Glutamatergic neuron (in vitro differentiated cells): ENCODE measurements at regions not wholly inside any gene's neighbourhood (a gene's known extent, or its start where the extent isn't known, plus 50 kb on each side); places are given as distances from the start of the nearest gene placed in this dataset.

Experiments
- DNase-seq: peaks from one replicate; pipeline ENCODE4 v3.0.0; 2022
- H3K27ac Mint-ChIP-seq: one replicate; pipeline ENCODE4 v1.8.0; 2020; ENCODE audit warnings: mild to moderate bottlenecking, mixed read lengths, inconsistent platforms; ENCODE audit not compliant: unreplicated experiment
- H3K27me3 Mint-ChIP-seq: one replicate; pipeline ENCODE4 v1.8.0; 2020; ENCODE audit warnings: mild to moderate bottlenecking, moderate library complexity, mixed read lengths, inconsistent platforms; ENCODE audit not compliant: unreplicated experiment
- H3K36me3 Mint-ChIP-seq: one replicate; pipeline ENCODE4 v1.8.0; 2020; ENCODE audit warnings: mild to moderate bottlenecking, mixed read lengths, inconsistent platforms; ENCODE audit not compliant: unreplicated experiment
- H3K4me1 Mint-ChIP-seq: one replicate; pipeline ENCODE4 v1.8.0; 2020; ENCODE audit warnings: mild to moderate bottlenecking, low read depth, mixed read lengths, inconsistent platforms; ENCODE audit not compliant: unreplicated experiment
- H3K4me3 Mint-ChIP-seq: one replicate; pipeline ENCODE4 v1.8.0; 2020; ENCODE audit warnings: mild to moderate bottlenecking, mixed read lengths, inconsistent platforms; ENCODE audit not compliant: unreplicated experiment
- H3K9me3 Mint-ChIP-seq: one replicate; pipeline ENCODE4 v1.8.0; 2020; ENCODE audit warnings: mild to moderate bottlenecking, moderate library complexity, mixed read lengths, inconsistent platforms; ENCODE audit not compliant: unreplicated experiment
- CTCF ChIP-seq: fragments of 200-600 bp; sonication (generic); IDR thresholded peaks from one replicate; pipeline ENCODE4 v1.5.0; 2021; ENCODE audit not compliant: partially characterized antibody, unreplicated experiment

DNA sequence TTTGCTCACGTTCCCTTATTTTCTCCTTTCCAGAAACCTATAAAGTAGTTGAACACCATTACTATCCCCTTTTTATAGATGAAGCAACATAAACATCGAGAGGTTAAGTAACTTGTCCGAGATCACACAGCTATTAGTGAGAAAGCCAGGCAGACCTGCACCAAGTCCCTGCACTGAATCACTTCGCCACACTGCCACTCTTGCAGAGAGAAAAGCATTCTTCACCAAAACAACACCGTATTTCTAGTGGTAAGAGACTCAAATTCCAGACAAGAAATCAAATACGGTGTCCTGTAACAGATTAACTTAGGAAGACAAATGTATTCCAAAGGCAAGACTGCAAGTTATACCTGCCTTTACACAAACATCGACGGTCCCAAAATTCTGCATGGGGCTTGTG lies 82.0 kb upstream of the DMRT1 start:
- H3K36me3 Mint-ChIP-seq: no peaks in the 10 kb centered on the region
- H3K4me3 Mint-ChIP-seq: no peak overlapping the region
- no peaks in the 10 kb centered on the region for H3K4me1 Mint-ChIP-seq
- peaks cover 8% of the 10 kb centered on the region for H3K27me3 Mint-ChIP-seq
- H3K9me3 Mint-ChIP-seq: peaks cover 5% of the 10 kb centered on the region
- no peak for TF ChIP-seq CTCF
- no peak overlapping the region for H3K27ac Mint-ChIP-seq
- no peak for DNase-seq

GRCh38 chr9:759983-760736 lies 81.3 kb upstream of the DMRT1 start:
- no peak for TF ChIP-seq CTCF
- H3K27ac Mint-ChIP-seq: no peak overlapping the region
- no peaks in the 10 kb centered on the region for H3K36me3 Mint-ChIP-seq
- no peaks in the 10 kb centered on the region for H3K4me1 Mint-ChIP-seq
- peaks cover 5% of the 10 kb centered on the region for H3K9me3 Mint-ChIP-seq
- H3K27me3 Mint-ChIP-seq: peaks cover 8% of the 10 kb centered on the region
- H3K4me3 Mint-ChIP-seq: no peak overlapping the region
- DNase-seq: no peak

DNA sequence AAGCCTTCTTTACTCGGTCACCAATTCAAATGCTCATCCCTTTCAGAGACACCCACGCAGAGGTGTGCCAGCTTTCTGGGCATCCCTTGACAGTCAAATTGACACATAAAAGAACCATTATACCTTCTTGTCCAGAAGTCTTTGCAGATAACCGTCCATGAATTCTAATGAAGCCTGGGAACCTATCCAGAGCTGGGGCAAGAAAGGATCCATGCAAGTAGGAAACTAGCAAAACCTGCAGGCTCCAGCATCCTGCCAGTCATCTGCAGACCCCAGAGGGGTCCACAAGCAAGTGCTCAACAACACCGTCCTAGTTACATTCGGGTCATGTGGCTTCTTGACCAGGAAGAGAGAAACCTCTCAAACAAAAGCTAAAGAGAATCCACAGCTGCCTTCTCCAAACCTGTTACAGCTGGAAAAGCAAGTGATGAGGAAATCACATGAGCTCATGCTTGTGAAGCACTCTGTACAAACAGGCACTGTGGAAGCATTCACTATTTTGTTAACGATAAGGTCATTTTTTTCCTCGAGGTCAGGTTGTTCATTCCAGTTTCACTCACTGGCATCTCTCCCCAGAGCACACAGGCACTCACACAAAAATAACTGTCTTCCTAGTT lies 80.2 kb upstream of the DMRT1 start:
- Mint-ChIP-seq H3K27ac (no peak overlapping the region), H3K4me1 (no peaks in the 10 kb centered on the region), H3K36me3 (no peaks in the 10 kb centered on the region), H3K27me3 (peaks cover 9% of the 10 kb centered on the region), H3K9me3 (peaks cover 2% of the 10 kb centered on the region), H3K4me3 (no peak overlapping the region)
- no peak for TF ChIP-seq CTCF
- DNase-seq: no peak

- no peak for TF ChIP-seq CTCF
- Mint-ChIP-seq H3K27me3 (peaks cover 10% of the 10 kb centered on the region), H3K4me1 (no peaks in the 10 kb centered on the region), H3K9me3 (peaks cover 2% of the 10 kb centered on the region), H3K4me3 (no peak overlapping the region), H3K36me3 (no peaks in the 10 kb centered on the region), H3K27ac (no peak overlapping the region)
- DNase-seq: no peak
Observed at GRCh38 chr9:761793-762560, 79.5 kb upstream of the DMRT1 start.

DNA sequence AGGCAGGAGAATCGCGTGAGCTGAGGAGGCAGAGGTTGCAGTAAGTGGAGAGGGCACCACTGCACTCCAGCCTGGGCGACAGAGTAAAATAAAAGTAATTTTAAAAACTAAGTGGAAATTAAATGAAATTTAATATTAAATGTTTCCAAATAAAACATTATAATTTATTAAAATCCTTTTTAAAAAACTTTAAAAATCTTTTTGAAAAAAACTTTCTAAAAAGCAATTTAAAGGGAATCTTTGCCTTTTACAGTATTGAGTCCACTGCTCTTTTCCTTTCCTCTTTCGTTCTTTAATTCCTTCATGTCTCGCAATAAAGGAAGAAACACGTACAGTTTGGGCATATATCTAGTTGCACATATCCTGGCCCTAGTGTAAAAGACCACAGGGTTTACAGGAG lies 77.8 kb upstream of the DMRT1 start:
- Mint-ChIP-seq H3K36me3 (no peaks in the 10 kb centered on the region), H3K27ac (no peak overlapping the region), H3K4me3 (no peak overlapping the region), H3K9me3 (peaks cover 2% of the 10 kb centered on the region), H3K4me1 (no peaks in the 10 kb centered on the region), H3K27me3 (peaks cover 7% of the 10 kb centered on the region)
- no peak for DNase-seq
- no peak for TF ChIP-seq CTCF
